ENCODE measurements at regions not wholly inside any gene's neighbourhood (a gene's known extent, or its start where the extent isn't known, plus 50 kb on each side); places are given as distances from the start of the nearest gene placed in this dataset.

DNA sequence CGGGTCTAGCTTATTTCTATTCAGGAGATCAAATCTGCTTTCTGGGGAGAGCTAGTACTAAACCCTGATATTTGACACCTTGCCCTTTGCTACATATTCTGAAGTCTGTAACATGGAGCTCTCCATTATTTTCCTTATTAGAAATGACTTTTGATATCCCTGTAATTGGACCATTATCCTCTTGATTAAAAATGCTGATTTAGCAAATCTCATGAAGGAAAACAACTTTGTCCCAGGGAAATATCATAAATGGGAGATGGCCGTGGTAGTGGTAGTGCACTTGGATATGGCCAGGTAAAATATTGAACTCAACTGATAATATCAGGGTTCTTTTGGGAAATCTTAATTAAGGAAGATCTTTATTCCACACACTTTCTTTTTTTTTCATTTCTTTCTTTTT is 326.5 kb downstream of the RPRM start:
- TF ChIP-seq, protein P1, sequence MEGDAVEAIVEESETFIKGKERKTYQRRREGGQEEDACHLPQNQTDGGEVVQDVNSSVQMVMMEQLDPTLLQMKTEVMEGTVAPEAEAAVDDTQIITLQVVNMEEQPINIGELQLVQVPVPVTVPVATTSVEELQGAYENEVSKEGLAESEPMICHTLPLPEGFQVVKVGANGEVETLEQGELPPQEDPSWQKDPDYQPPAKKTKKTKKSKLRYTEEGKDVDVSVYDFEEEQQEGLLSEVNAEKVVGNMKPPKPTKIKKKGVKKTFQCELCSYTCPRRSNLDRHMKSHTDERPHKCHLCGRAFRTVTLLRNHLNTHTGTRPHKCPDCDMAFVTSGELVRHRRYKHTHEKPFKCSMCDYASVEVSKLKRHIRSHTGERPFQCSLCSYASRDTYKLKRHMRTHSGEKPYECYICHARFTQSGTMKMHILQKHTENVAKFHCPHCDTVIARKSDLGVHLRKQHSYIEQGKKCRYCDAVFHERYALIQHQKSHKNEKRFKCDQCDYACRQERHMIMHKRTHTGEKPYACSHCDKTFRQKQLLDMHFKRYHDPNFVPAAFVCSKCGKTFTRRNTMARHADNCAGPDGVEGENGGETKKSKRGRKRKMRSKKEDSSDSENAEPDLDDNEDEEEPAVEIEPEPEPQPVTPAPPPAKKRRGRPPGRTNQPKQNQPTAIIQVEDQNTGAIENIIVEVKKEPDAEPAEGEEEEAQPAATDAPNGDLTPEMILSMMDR (conservative IDR thresholded peaks at IDR 0.05 in 1 of 2, IDR thresholded peaks at IDR 0.05 in 1 of 2; ENCODE audit: low read depth in 1 of 2, low read length in 2 of 2), result no peak
- no peak for TF ChIP-seq EZH2 (IDR thresholded peaks at IDR 0.05; ENCODE audit: low read length, missing control alignments)

All from fibroblast of lung (primary cell).